GM21528 (cell line): ENCODE measurements at regions not wholly inside any gene's neighbourhood (a gene's known extent, or its start where the extent isn't known, plus 50 kb on each side); places are given as distances from the start of the nearest gene placed in this dataset.

ENCODE experiments used
- ATAC-seq: cut with Tn5 transposase; IDR thresholded peaks from one replicate; pipeline ENCODE4 v1.9.1; 2021; ENCODE audit warnings: mild to moderate bottlenecking, moderate library complexity; ENCODE audit not compliant: unreplicated experiment, low FRiP score

- no peak for ATAC-seq
Observed at GRCh38 chr2:9753665-9754531, 89.4 kb upstream of the TAF1B start.

GRCh38 chr2:9754532-9754887, 88.8 kb upstream of the TAF1B start:
- ATAC-seq, result no peak

GRCh38 chr2:9755008-9755407, 88.3 kb upstream of the TAF1B start:
- ATAC-seq, result no peak

GRCh38 chr2:9755638-9756037, 87.6 kb upstream of the TAF1B start:
- ATAC-seq, result no peak

- no peak for ATAC-seq
Observed at GRCh38 chr2:9756692-9757250, 86.5 kb upstream of the TAF1B start.

- no peak for ATAC-seq
Observed at GRCh38 chr2:9757501-9758264, 85.6 kb upstream of the TAF1B start.

GRCh38 chr2:9758741-9759140, 84.5 kb upstream of the TAF1B start:
- no peak for ATAC-seq

GRCh38 chr2:9760069-9760901, 83.0 kb upstream of the TAF1B start:
- no peak for ATAC-seq

- no peak for ATAC-seq
Observed at GRCh38 chr2:9760902-9761228, 82.4 kb upstream of the TAF1B start.

GRCh38 chr2:9761577-9761976, 81.7 kb upstream of the TAF1B start:
- ATAC-seq, result no peak

- no peak for ATAC-seq
Observed at GRCh38 chr2:9762164-9762563, 81.1 kb upstream of the TAF1B start.

- no peak for ATAC-seq
Observed at GRCh38 chr2:9762941-9763340, 80.3 kb upstream of the TAF1B start.

- ATAC-seq, result no peak
Observed at GRCh38 chr2:9763356-9764152, 79.7 kb upstream of the TAF1B start.

GRCh38 chr2:9764153-9764778, 79.0 kb upstream of the TAF1B start:
- ATAC-seq, result no peak

GRCh38 chr2:9765611-9766531, 77.4 kb upstream of the TAF1B start:
- no peak for ATAC-seq

GRCh38 chr2:9767656-9768281, 75.5 kb upstream of the TAF1B start:
- no peak for ATAC-seq

GRCh38 chr2:9768388-9768787, 74.9 kb upstream of the TAF1B start:
- no peak for ATAC-seq
